Mucosa of descending colon (tissue), 3 donors: ENCODE measurements at regions not wholly inside any gene's neighbourhood (a gene's known extent, or its start where the extent isn't known, plus 50 kb on each side); places are given as distances from the start of the nearest gene placed in this dataset.

Experiments
- ATAC-seq: fragments of 200-7000 bp; cut with Tn5 transposase; one replicate; pipeline ENCODE4 v1.9.1; 2020; ENCODE audit warnings: mild to moderate bottlenecking, moderate library complexity
- DNase-seq, 3 donors: peaks; one replicate each; pipeline ENCODE4 v3.0.0-alpha.2; 2020
- H3K36me3 ChIP-seq: fragments of 200-600 bp; one replicate; pipeline ENCODE4 v1.8.0; 2021; ENCODE audit warnings: low read depth, mild to moderate bottlenecking
- H3K4me1 ChIP-seq: fragments of 200-600 bp; one replicate; pipeline ENCODE4 v1.8.0; 2021; ENCODE audit warnings: low read depth, mild to moderate bottlenecking
- H3K4me3 ChIP-seq: fragments of 200-600 bp; one replicate; pipeline ENCODE4 v1.8.0; 2021; ENCODE audit warnings: mild to moderate bottlenecking
- H3K9me3 ChIP-seq: fragments of 200-600 bp; one replicate; pipeline ENCODE4 v1.8.0; 2021; ENCODE audit warnings: mild to moderate bottlenecking
- intact Hi-C, 2 donors: fragments of 100-400 bp; cut with DNase I in 1 of 2; cut with micrococcal nuclease in 1 of 2; formaldehyde crosslinking; loops; one replicate each; pipeline versions ENCODE4 v1.11.0 to v1.11.1; 2022; cut with DNase I, micrococcal nuclease
- TF ChIP-seq, protein P1 (sequence below): fragments of 200-600 bp; IDR thresholded peaks from one replicate; pipeline ENCODE4 v1.8.0; 2022; ENCODE audit warnings: antibody characterized with exemption, mild to moderate bottlenecking
- donor health status: DM: no; HTN: no; CAD: no; lungs with moderate emphysema.
- donor health status: DM: no; HTN: no; CAD: no.
- donor health status: DM: no; HTN: yes; CAD: no.

DNA sequence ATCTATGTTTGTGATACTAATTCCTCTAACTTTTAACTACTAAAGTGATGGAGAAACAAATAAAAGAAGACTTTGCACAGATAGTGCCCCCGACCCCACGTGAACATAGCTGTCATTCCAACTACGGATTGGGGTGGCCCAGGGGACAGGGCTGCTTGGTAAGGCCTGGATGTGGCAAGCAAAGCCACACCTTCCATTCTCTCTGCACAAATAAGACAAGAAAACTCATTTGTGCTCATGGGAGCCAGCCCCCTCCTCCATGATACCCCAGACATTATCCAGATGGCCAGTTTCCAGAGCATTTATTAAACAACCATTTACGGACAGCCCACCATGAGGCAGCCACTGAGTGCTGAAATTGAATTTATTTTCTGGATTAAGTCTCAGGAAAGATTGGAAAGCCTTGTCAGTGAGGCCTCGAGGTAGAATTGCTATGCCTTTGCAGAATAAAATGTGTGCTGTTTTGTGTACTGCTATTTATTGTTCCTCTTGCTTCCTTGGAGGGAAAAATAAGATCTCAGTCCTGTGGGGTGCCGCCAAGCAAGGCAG, 151.2 kb downstream of the UNC5CL start:
- DNase-seq, result no peak
- ATAC-seq, result no peak
- H3K4me1 ChIP-seq, result no peaks in the 10 kb centered on the region
- no peaks in the 10 kb centered on the region for H3K9me3 ChIP-seq
- TF ChIP-seq, protein P1, sequence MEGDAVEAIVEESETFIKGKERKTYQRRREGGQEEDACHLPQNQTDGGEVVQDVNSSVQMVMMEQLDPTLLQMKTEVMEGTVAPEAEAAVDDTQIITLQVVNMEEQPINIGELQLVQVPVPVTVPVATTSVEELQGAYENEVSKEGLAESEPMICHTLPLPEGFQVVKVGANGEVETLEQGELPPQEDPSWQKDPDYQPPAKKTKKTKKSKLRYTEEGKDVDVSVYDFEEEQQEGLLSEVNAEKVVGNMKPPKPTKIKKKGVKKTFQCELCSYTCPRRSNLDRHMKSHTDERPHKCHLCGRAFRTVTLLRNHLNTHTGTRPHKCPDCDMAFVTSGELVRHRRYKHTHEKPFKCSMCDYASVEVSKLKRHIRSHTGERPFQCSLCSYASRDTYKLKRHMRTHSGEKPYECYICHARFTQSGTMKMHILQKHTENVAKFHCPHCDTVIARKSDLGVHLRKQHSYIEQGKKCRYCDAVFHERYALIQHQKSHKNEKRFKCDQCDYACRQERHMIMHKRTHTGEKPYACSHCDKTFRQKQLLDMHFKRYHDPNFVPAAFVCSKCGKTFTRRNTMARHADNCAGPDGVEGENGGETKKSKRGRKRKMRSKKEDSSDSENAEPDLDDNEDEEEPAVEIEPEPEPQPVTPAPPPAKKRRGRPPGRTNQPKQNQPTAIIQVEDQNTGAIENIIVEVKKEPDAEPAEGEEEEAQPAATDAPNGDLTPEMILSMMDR, result no peak
- H3K36me3 ChIP-seq, result no peaks in the 10 kb centered on the region
- H3K4me3 ChIP-seq, result no peak overlapping the region
- intact Hi-C loops, result no loop called here

DNA sequence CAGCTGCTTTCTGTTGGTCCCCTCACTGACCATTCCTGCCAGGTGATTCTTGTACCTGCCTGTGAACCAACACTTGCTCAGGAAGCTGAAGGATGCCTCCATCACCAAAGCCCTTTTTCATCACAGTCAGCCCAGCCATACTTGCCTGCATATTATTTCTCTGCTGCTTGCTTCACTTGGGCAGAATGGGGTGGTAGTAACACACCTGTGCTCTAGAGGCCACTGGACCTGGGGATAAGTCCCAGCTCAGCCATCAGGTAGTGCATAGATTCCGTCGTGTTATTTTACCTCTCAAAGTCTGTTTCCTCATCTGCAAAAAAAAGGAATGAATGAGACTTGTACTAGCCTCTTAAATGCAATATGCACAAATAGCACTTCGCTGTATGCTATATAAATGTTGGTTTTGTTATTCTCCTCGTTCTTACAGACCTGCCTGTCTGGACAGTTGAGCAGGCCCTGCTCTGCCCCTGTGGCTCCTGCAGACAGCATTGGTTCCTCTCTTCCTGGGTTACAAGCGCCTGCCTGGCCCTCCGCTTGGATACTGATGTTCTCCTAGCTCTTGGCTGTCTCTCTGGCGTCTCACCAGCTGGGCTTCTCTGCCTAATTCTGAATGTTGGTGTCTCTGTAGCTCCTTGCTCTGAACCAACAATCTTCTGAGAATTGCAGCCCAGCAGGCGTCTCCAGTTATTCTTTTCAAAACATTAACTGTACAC, 151.8 kb downstream of the UNC5CL start:
- TF ChIP-seq, protein P1, result no peak
- intact Hi-C loops, result no loop called here
- no peaks in the 10 kb centered on the region for H3K9me3 ChIP-seq
- ATAC-seq, result no peak
- no peak for DNase-seq
- no peaks in the 10 kb centered on the region for H3K36me3 ChIP-seq
- H3K4me1 ChIP-seq, result no peaks in the 10 kb centered on the region
- no peak overlapping the region for H3K4me3 ChIP-seq

DNA sequence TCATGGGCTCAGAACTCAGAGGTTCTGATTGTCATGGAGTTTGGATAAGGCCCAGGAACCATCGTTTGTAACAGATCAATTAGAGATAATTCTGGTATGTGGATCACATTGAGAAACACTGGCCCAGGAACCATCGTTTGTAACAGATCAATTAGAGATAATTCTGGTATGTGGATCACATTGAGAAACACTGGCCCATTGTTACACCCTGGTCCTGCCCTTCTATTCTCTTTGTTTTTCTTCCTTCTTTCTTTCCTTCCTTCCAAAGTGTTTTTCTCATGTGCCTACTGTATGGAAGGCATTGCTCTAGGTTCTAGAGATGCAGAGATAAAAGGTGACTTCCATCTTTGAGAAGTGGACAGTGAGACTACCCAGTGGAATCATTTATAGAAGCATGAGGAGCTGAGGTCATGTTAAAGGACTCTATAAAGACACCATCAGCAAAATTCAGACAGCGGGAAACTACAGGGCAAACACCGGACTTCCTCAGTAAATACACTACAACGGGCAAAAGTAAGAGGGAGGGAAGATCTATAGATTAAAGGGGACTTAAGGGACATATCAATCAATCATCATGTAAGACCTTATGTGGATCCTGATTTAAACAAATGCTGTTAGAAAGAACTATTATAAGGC, 153.8 kb downstream of the UNC5CL start:
- intact Hi-C loops, result no loop called here
- no peak for ATAC-seq
- no peaks in the 10 kb centered on the region for H3K9me3 ChIP-seq
- no peak overlapping the region for H3K4me3 ChIP-seq
- no peaks in the 10 kb centered on the region for H3K4me1 ChIP-seq
- TF ChIP-seq, protein P1, result no peak
- no peaks in the 10 kb centered on the region for H3K36me3 ChIP-seq
- DNase-seq, result no peak

DNA sequence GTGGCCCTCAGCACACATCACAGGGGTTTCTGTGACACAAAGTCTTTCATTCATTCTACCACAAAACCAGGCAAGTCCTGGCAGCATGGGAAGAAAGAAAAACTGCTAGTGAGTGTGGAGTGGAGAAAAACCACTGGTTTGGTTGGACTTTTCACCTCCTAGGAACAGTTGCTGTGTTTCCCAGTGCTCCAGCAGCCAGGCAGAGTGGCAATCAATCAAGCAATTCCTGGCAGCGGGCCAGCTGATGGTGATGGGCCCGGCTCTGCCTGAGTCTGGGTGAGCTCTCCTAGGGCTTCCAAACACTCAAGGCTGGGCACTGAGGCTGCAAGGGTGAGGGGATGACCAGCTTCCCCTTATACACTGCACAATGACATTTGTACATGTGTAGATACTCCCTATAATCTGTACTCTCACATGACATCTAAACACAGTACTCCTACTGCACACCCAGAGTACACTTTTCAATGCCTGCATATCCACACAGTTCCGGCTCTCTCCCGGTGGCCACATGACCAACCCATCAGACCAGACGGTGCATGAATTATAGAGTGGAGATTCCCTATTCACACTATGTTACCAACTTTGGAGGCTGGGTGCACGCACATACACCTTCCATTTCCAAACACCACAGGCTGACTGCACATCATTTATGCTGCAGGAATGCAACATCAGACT, 156.6 kb downstream of the UNC5CL start:
- ATAC-seq, result no peak
- Histone ChIP-seq H3K4me1 (no peaks in the 10 kb centered on the region), H3K9me3 (no peaks in the 10 kb centered on the region), H3K4me3 (no peak overlapping the region), H3K36me3 (no peaks in the 10 kb centered on the region)
- DNase-seq, result no peak
- TF ChIP-seq, protein P1, result no peak
- intact Hi-C loops, result no loop called here

DNA sequence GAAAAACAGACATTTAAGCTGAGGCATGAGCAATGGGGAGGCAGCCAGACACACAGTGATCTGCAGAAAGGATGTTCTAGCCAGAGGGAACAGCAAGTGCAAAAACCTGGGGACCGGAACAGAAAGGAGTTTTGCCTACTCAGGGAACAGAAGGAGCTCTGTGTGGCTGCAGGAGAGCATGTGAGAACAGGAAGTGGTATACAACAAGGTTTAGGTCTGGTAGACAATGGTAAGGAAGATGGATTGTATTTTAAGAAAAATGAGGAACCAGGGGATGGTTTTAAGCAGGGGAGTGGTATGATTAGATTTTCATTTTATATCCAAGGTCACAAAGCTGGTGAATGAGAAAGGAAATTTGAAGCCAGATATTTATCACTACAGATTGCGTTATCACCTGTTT, 157.5 kb downstream of the UNC5CL start:
- intact Hi-C loops, result no loop called here
- no peak for DNase-seq
- TF ChIP-seq, protein P1, result no peak
- H3K4me3 ChIP-seq, result no peak overlapping the region
- ATAC-seq, result no peak
- H3K4me1 ChIP-seq, result no peaks in the 10 kb centered on the region
- no peaks in the 10 kb centered on the region for H3K9me3 ChIP-seq
- H3K36me3 ChIP-seq, result no peaks in the 10 kb centered on the region
